CD4-positive, CD25-positive, alpha-beta regulatory T cell (primary cell): ENCODE measurements at regions not wholly inside any gene's neighbourhood (a gene's known extent, or its start where the extent isn't known, plus 50 kb on each side); places are given as distances from the start of the nearest gene placed in this dataset.

ENCODE experiments used
- ATAC-seq, 2 donors: fragments of 150-1000 bp; cut with Tn5 transposase; one replicate each; pipeline ENCODE4 v1.10.0; 2021; ENCODE audit warnings: low read depth in 2 of 2, moderate number of reproducible peaks in 2 of 2, moderate library complexity in 1 of 2
- DNase-seq, 3 donors: peaks; one replicate each; pipeline versions ENCODE4 v3.0.0 to v3.0.0-alpha.2; 2012 to 2022; ENCODE audit warnings: mixed read lengths in 1 of 3
- H3K27ac ChIP-seq: one replicate; pipeline ENCODE4 v1.7.0; 2013; ENCODE audit warnings: mild to moderate bottlenecking, low read length; ENCODE audit not compliant: insufficient read depth, poor library complexity, severe bottlenecking
- H3K27me3 ChIP-seq: one replicate; pipeline ENCODE4 v1.7.0; 2013; ENCODE audit warnings: low read length; ENCODE audit not compliant: control insufficient read depth, insufficient read depth
- H3K36me3 ChIP-seq: one replicate; pipeline ENCODE4 v1.7.0; 2013; ENCODE audit warnings: mild to moderate bottlenecking, low read length, moderate library complexity; ENCODE audit not compliant: control insufficient read depth, insufficient read depth
- H3K4me1 ChIP-seq: 2 replicates; pipeline ENCODE4 v1.7.0; 2013; ENCODE audit warnings: mild to moderate bottlenecking, low read length; ENCODE audit not compliant: insufficient read depth, control insufficient read depth, poor library complexity, severe bottlenecking
- H3K4me3 ChIP-seq: one replicate; pipeline ENCODE4 v1.7.0; 2013; ENCODE audit warnings: low read depth, mild to moderate bottlenecking, low read length, moderate library complexity
- H3K9me3 ChIP-seq, 2 experiments: 1 replicate in 1 of 2; 2 replicates in 1 of 2; pipeline ENCODE4 v1.7.0; 2013; ENCODE audit warnings: low read length in 2 of 2, mild to moderate bottlenecking in 1 of 2, moderate library complexity in 1 of 2; ENCODE audit not compliant: control insufficient read depth in 2 of 2
- H3K27ac Mint-ChIP-seq, 3 donors: one replicate each; pipeline ENCODE4 v1.8.0; 2020 to 2022; ENCODE audit warnings: mild to moderate bottlenecking in 3 of 3, mixed read lengths in 3 of 3, moderate library complexity in 2 of 3
- H3K27me3 Mint-ChIP-seq: one replicate; pipeline ENCODE4 v1.8.0; 2022; ENCODE audit warnings: mild to moderate bottlenecking, mixed read lengths
- H3K36me3 Mint-ChIP-seq: one replicate; pipeline ENCODE4 v1.8.0; 2020; ENCODE audit warnings: mixed read lengths
- H3K4me1 Mint-ChIP-seq, 4 donors: one replicate each; pipeline ENCODE4 v1.8.0; 2020 to 2022; ENCODE audit warnings: mixed read lengths in 4 of 4, mild to moderate bottlenecking in 1 of 4
- H3K4me3 Mint-ChIP-seq, 4 donors: one replicate each; pipeline ENCODE4 v1.8.0; 2020 to 2022; ENCODE audit warnings: mild to moderate bottlenecking in 4 of 4, mixed read lengths in 4 of 4, moderate library complexity in 3 of 4
- H3K9me3 Mint-ChIP-seq, 7 donors: one replicate each; pipeline ENCODE4 v1.8.0; 2020 to 2022; ENCODE audit warnings: mixed read lengths in 7 of 7, mild to moderate bottlenecking in 3 of 7, moderate library complexity in 2 of 7

- Histone ChIP-seq H3K9me3 (no peaks in the 10 kb centered on the region), H3K27ac (no peak overlapping the region), H3K4me1 (no peaks in the 10 kb centered on the region), H3K27me3 (no peaks in the 10 kb centered on the region), H3K36me3 (no peaks in the 10 kb centered on the region), H3K4me3 (no peak overlapping the region)
- peaks cover 0 to 24% (median 4%) of the 10 kb centered on the region in 7 donors for H3K9me3 Mint-ChIP-seq
- ATAC-seq = no peak
- no peak for DNase-seq
- no peak overlapping the region for H3K27ac Mint-ChIP-seq
- H3K27me3 Mint-ChIP-seq = no peaks in the 10 kb centered on the region
- no peak overlapping the region for H3K4me3 Mint-ChIP-seq
- no peaks in the 10 kb centered on the region for H3K36me3 Mint-ChIP-seq
- no peaks in the 10 kb centered on the region for H3K4me1 Mint-ChIP-seq
Measured at GRCh38 chr18:4844320-4844719, 352.7 kb downstream of the AKAIN1 start.

GRCh38 chr18:4843771-4844170 lies 353.3 kb downstream of the AKAIN1 start:
- H3K4me1 Mint-ChIP-seq = no peaks in the 10 kb centered on the region
- DNase-seq = no peak
- H3K9me3 Mint-ChIP-seq = peaks cover 0 to 23% (median 4%) of the 10 kb centered on the region in 7 donors
- Histone ChIP-seq H3K36me3 (no peaks in the 10 kb centered on the region), H3K27ac (no peak overlapping the region), H3K4me3 (no peak overlapping the region), H3K4me1 (no peaks in the 10 kb centered on the region), H3K27me3 (no peaks in the 10 kb centered on the region), H3K9me3 (no peaks in the 10 kb centered on the region)
- no peaks in the 10 kb centered on the region for H3K27me3 Mint-ChIP-seq
- no peak overlapping the region for H3K4me3 Mint-ChIP-seq
- no peak for ATAC-seq
- H3K27ac Mint-ChIP-seq = no peak overlapping the region
- no peaks in the 10 kb centered on the region for H3K36me3 Mint-ChIP-seq

DNA sequence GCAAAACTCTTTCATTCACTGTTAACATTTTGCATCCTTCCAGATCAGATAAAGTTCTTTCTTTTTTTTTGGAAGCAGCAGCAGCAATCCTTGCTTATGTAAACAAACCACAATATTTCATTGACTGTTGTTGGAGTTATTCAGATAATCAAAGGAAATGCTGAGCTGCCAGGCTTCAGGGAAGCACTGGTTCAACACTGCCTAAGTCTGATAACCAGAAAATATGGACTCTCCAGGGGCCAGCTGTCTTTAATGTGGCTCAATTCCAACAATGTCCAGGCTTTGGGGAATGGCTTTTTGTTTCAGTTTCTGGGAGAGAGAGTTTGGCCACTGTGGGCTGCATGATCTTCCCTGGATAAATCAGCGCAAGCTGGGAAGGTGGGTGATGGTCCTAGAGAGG lies 354.3 kb downstream of the AKAIN1 start:
- Histone ChIP-seq H3K9me3 (no peaks in the 10 kb centered on the region), H3K27ac (no peak overlapping the region), H3K27me3 (no peaks in the 10 kb centered on the region), H3K36me3 (no peaks in the 10 kb centered on the region), H3K4me3 (no peak overlapping the region), H3K4me1 (no peaks in the 10 kb centered on the region)
- ATAC-seq (no peak), DNase-seq (no peak)
- Mint-ChIP-seq H3K4me3 (no peak overlapping the region), H3K9me3 (peaks cover 0 to 23% (median 5%) of the 10 kb centered on the region in 7 donors), H3K27me3 (no peaks in the 10 kb centered on the region), H3K27ac (no peak overlapping the region), H3K36me3 (no peaks in the 10 kb centered on the region), H3K4me1 (no peaks in the 10 kb centered on the region)

DNA sequence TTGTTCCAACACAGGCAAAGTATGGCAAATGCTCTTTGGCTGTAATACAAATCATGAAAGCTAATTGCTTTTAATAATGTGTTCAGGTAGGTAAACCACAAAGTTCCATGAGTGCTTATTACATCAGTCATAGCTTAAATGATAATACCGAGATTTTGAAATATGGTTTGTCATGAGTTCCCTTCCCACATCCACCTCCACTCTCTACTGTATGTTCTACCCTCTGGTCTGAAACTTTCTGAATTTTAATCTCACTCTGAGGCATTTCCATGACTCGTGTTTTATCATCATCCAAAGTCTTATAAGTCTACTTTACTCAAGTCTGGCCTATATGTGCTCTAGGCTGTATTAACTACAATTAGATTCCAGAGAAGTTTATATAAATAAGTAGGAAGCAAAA lies 354.8 kb downstream of the AKAIN1 start:
- Mint-ChIP-seq H3K4me1 (no peaks in the 10 kb centered on the region), H3K27me3 (no peaks in the 10 kb centered on the region), H3K27ac (no peak overlapping the region), H3K9me3 (peaks cover 0 to 23% (median 5%) of the 10 kb centered on the region in 7 donors), H3K4me3 (no peak overlapping the region), H3K36me3 (no peaks in the 10 kb centered on the region)
- DNase-seq (no peak), ATAC-seq (no peak)
- Histone ChIP-seq H3K9me3 (no peaks in the 10 kb centered on the region), H3K27me3 (no peaks in the 10 kb centered on the region), H3K36me3 (no peaks in the 10 kb centered on the region), H3K4me3 (no peak overlapping the region), H3K27ac (no peak overlapping the region), H3K4me1 (no peaks in the 10 kb centered on the region)

GRCh38 chr18:4839639-4840038 lies 357.4 kb downstream of the AKAIN1 start:
- no peak overlapping the region for H3K27ac Mint-ChIP-seq
- H3K9me3 ChIP-seq = no peaks in the 10 kb centered on the region
- peaks cover 0 to 9% (median 5%) of the 10 kb centered on the region in 7 donors for H3K9me3 Mint-ChIP-seq
- H3K27me3 ChIP-seq = no peaks in the 10 kb centered on the region
- no peaks in the 10 kb centered on the region for H3K27me3 Mint-ChIP-seq
- no peaks in the 10 kb centered on the region for H3K36me3 ChIP-seq
- no peak for ATAC-seq
- H3K4me1 Mint-ChIP-seq = no peaks in the 10 kb centered on the region
- no peak for DNase-seq
- no peak overlapping the region for H3K4me3 ChIP-seq
- H3K4me3 Mint-ChIP-seq = no peak overlapping the region
- no peaks in the 10 kb centered on the region for H3K4me1 ChIP-seq
- H3K36me3 Mint-ChIP-seq = no peaks in the 10 kb centered on the region
- H3K27ac ChIP-seq = no peak overlapping the region

- DNase-seq = no peak
- no peaks in the 10 kb centered on the region for H3K27me3 Mint-ChIP-seq
- no peak overlapping the region for H3K27ac Mint-ChIP-seq
- ATAC-seq = no peak
- Histone ChIP-seq H3K4me3 (no peak overlapping the region), H3K27ac (no peak overlapping the region), H3K27me3 (no peaks in the 10 kb centered on the region), H3K9me3 (no peaks in the 10 kb centered on the region), H3K36me3 (no peaks in the 10 kb centered on the region), H3K4me1 (no peaks in the 10 kb centered on the region)
- no peaks in the 10 kb centered on the region for H3K4me1 Mint-ChIP-seq
- H3K4me3 Mint-ChIP-seq = no peak overlapping the region
- peaks cover 0 to 5% (median 2%) of the 10 kb centered on the region in 7 donors for H3K9me3 Mint-ChIP-seq
- H3K36me3 Mint-ChIP-seq = no peaks in the 10 kb centered on the region
Measured at GRCh38 chr18:4836141-4836540, 360.9 kb downstream of the AKAIN1 start.

DNA sequence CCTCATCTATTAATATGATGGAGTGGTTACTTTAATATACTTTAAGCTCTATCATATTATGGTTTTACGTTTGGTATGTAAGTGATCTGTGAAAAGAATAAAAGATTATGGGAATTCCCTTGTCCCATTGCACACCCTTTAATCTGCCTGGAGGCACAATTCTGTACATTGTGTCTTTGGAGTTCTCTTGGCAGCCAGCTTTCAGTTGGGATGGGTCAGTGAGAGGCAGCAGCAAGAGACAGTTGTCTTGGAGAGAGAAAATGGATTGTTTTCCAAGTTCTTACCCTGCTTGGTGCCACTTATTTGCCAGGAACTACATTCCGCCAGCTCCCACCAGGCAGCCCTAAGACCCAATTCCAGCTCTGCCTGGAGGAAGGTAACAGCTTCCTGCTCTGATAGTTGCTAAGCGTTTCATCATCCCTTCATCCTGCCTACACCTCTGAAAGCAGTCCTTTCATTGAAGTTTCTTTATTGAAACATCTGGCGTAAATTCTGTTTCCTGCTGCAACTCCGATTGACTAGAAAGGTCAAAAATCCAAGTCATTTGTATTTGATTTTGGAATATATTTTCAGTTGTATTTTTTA lies 365.2 kb downstream of the AKAIN1 start:
- Mint-ChIP-seq H3K27me3 (no peaks in the 10 kb centered on the region), H3K27ac (no peak overlapping the region), H3K4me3 (no peak overlapping the region), H3K36me3 (no peaks in the 10 kb centered on the region), H3K9me3 (peaks cover 0 to 5% (median 3%) of the 10 kb centered on the region in 7 donors), H3K4me1 (no peaks in the 10 kb centered on the region)
- H3K4me3 ChIP-seq = no peak overlapping the region
- ATAC-seq (no peak), DNase-seq (no peak)
- no peaks in the 10 kb centered on the region for H3K36me3 ChIP-seq
- no peaks in the 10 kb centered on the region for H3K4me1 ChIP-seq
- H3K9me3 ChIP-seq = no peaks in the 10 kb centered on the region
- H3K27ac ChIP-seq = no peak overlapping the region
- no peaks in the 10 kb centered on the region for H3K27me3 ChIP-seq

- Mint-ChIP-seq H3K27me3 (no peaks in the 10 kb centered on the region), H3K9me3 (peaks cover 0 to 11% (median 6%) of the 10 kb centered on the region in 7 donors), H3K4me1 (no peaks in the 10 kb centered on the region), H3K4me3 (no peak overlapping the region), H3K27ac (no peak overlapping the region), H3K36me3 (no peaks in the 10 kb centered on the region)
- H3K9me3 ChIP-seq = no peaks in the 10 kb centered on the region
- no peak overlapping the region for H3K27ac ChIP-seq
- no peaks in the 10 kb centered on the region for H3K27me3 ChIP-seq
- DNase-seq = no peak
- no peak for ATAC-seq
- H3K36me3 ChIP-seq = no peaks in the 10 kb centered on the region
- H3K4me3 ChIP-seq = no peak overlapping the region
- no peaks in the 10 kb centered on the region for H3K4me1 ChIP-seq
Measured at GRCh38 chr18:4831127-4831526, 365.9 kb downstream of the AKAIN1 start.
